IMR-90 (cell line): ENCODE measurements at regions not wholly inside any gene's neighbourhood (a gene's known extent, or its start where the extent isn't known, plus 50 kb on each side); places are given as distances from the start of the nearest gene placed in this dataset.

ENCODE experiments used
- ATAC-seq: fragments of 200-7000 bp; cut with Tn5 transposase; 2 replicates; pipeline ENCODE4 v1.9.1; 2020; ENCODE audit warnings: low read depth, mild to moderate bottlenecking, moderate library complexity
- BruUV-seq: library from RNA; stranded (reverse); fragments of 400-500 nt; replicated peaks from 2 replicates; lab custom pipeline; 2021; lab: Mats Ljungman, UMichigan
- CTCF ChIA-PET: fragments of 300-600 bp; formaldehyde crosslinking; extraction: SDS; loops from one replicate; lab custom pipeline; 2021; ENCODE audit warnings: antibody characterized with exemption; lab: Yijun Ruan, JAX
- POLR2A ChIA-PET: fragments of 300-600 bp; sonication (Branson Sonifier 250); formaldehyde crosslinking; loops from one replicate; lab custom pipeline; 2022; ENCODE audit warnings: antibody characterized with exemption; ENCODE audit not compliant: unreplicated experiment; lab: Charles Lee
- DNase-seq: peaks from one replicate; pipeline ENCODE4 v3.0.0; 2013
- H2AFZ ChIP-seq: replicated peaks from 2 replicates; pipeline ENCODE3; 2013; ENCODE audit warnings: low read length, mild to moderate bottlenecking; ENCODE audit not compliant: poor library complexity
- H2AK5ac ChIP-seq: 2 replicates; pipeline ENCODE4 v1.6.1; 2013; ENCODE audit warnings: low read depth, low read length, inconsistent platforms
- H2AK9ac ChIP-seq: replicated peaks from 2 replicates; pipeline ENCODE3; 2013; ENCODE audit warnings: mild to moderate bottlenecking, low read depth, low read length, moderate library complexity; ENCODE audit not compliant: poor library complexity
- H2BK120ac ChIP-seq: 2 replicates; pipeline ENCODE4 v1.6.1; 2013; ENCODE audit warnings: low read depth, low read length, inconsistent platforms
- H2BK15ac ChIP-seq: 3 replicates; pipeline ENCODE4 v1.6.1; 2013; ENCODE audit warnings: low read depth, low read length, inconsistent platforms
- H2BK20ac ChIP-seq: 2 replicates; pipeline ENCODE4 v1.6.1; 2013; ENCODE audit warnings: low read depth, mild to moderate bottlenecking, inconsistent platforms, low read length, moderate library complexity
- H2BK5ac ChIP-seq: 2 replicates; pipeline ENCODE4 v1.6.1; 2013; ENCODE audit warnings: mild to moderate bottlenecking, low read depth, low read length, inconsistent platforms; ENCODE audit not compliant: poor library complexity, severe bottlenecking
- H3K14ac ChIP-seq: replicated peaks from 2 replicates; pipeline ENCODE4 v1.6.1; 2013; ENCODE audit warnings: low read depth, low read length, inconsistent platforms
- H3K18ac ChIP-seq: 2 replicates; pipeline ENCODE4 v1.6.1; 2013; ENCODE audit warnings: low read depth, low read length, control low read depth
- H3K23ac ChIP-seq: 2 replicates; pipeline ENCODE4 v1.6.1; 2013; ENCODE audit warnings: low read depth, low read length, inconsistent platforms
- H3K27ac ChIP-seq: 2 replicates; pipeline ENCODE4 v1.5.1; 2013; ENCODE audit warnings: mild to moderate bottlenecking, control low read depth, low read length; ENCODE audit not compliant: insufficient read depth
- H3K27me3 ChIP-seq: 2 replicates; pipeline ENCODE4 v1.6.1; 2013; ENCODE audit warnings: low read length; ENCODE audit not compliant: control insufficient read depth, insufficient read depth
- H3K36me3 ChIP-seq: 2 replicates; pipeline ENCODE4 v1.6.1; 2013; ENCODE audit warnings: low read length, mixed read lengths; ENCODE audit not compliant: control insufficient read depth, insufficient read depth
- H3K4ac ChIP-seq: 2 replicates; pipeline ENCODE4 v1.6.1; 2013; ENCODE audit warnings: low read depth, low read length, inconsistent platforms
- H3K4me1 ChIP-seq: 2 replicates; pipeline ENCODE4 v1.6.1; 2013; ENCODE audit warnings: low read length, mixed read lengths; ENCODE audit not compliant: control insufficient read depth, insufficient read depth
- H3K4me2 ChIP-seq: 2 replicates; pipeline ENCODE4 v1.6.1; 2013; ENCODE audit warnings: low read depth, mild to moderate bottlenecking, control low read depth, low read length, moderate library complexity
- H3K4me3 ChIP-seq: 2 replicates; pipeline ENCODE4 v1.5.1; 2013; ENCODE audit warnings: low read depth, mild to moderate bottlenecking, control low read depth, low read length, moderate library complexity; ENCODE audit not compliant: insufficient read depth
- H3K56ac ChIP-seq: 2 replicates; pipeline ENCODE4 v1.6.1; 2013; ENCODE audit warnings: low read length, inconsistent platforms; ENCODE audit not compliant: insufficient read depth; ENCODE audit errors: extremely low read depth
- H3K79me1 ChIP-seq, 2 experiments: 2 replicates each; pipeline ENCODE4 v1.6.1; 2013; ENCODE audit warnings: low read length in 2 of 2, inconsistent platforms in 1 of 2, low read depth in 1 of 2
- H3K9ac ChIP-seq: 2 replicates; pipeline ENCODE4 v1.6.1; 2013; ENCODE audit warnings: low read depth, low read length, control low read depth
- H3K9me1 ChIP-seq: 2 replicates; pipeline ENCODE4 v1.6.1; 2013; ENCODE audit warnings: low read length, inconsistent platforms; ENCODE audit not compliant: insufficient read depth
- H3K9me3 ChIP-seq: 2 replicates; pipeline ENCODE4 v1.6.1; 2013; ENCODE audit warnings: low read length; ENCODE audit not compliant: control insufficient read depth, insufficient read depth
- H4K20me1 ChIP-seq: 2 replicates; pipeline ENCODE4 v1.6.1; 2013; ENCODE audit warnings: low read length, inconsistent platforms; ENCODE audit not compliant: insufficient read depth
- H4K5ac ChIP-seq: 2 replicates; pipeline ENCODE4 v1.6.1; 2013; ENCODE audit warnings: mild to moderate bottlenecking, low read depth, low read length, control low read depth
- H4K8ac ChIP-seq, 2 experiments: 2 replicates each; pipeline ENCODE4 v1.6.1; 2013; ENCODE audit warnings: low read depth in 2 of 2, low read length in 2 of 2, control low read depth in 1 of 2, inconsistent platforms in 1 of 2
- H4K91ac ChIP-seq: 2 replicates; pipeline ENCODE4 v1.6.1; 2013; ENCODE audit warnings: low read depth, low read length, inconsistent platforms; ENCODE audit not compliant: insufficient read depth
- MAZ ChIP-seq: IDR thresholded peaks from 2 replicates; pipeline ENCODE4 v1.6.1; 2012; ENCODE audit warnings: low read depth, mild to moderate bottlenecking, low read length, improper control_type of control experiment, moderate library complexity, borderline replicate concordance
- WGBS, 2 experiments: methylation state at CpG; one replicate each; pipeline versions ENCODE4 v1.1.5 to v1.1.7; 2013; ENCODE audit warnings: missing lambda C conversion rate in 2 of 2; ENCODE audit not compliant: insufficient read length in 1 of 2; ENCODE audit errors: extremely low coverage in 2 of 2; 5-methylcytosine and 5-hydroxymethylcytosine counted together
- dilution Hi-C: fragments of 300-500 bp; cut with HindIII; formaldehyde crosslinking; loops from one replicate; pipeline ENCODE4 v1.14.3; 2018; ENCODE audit warnings: low sequenced_read_pairs; ENCODE audit not compliant: unreplicated experiment
- in situ Hi-C: fragments of 300-500 bp; cut with MboI; formaldehyde crosslinking; loops from 3 replicates; pipeline ENCODE4 v1.14.3; 2019; ENCODE audit warnings: low sequenced_read_pairs, inconsistent platforms, mixed read lengths
- intact Hi-C: fragments of 100-400 bp; cut with micrococcal nuclease; formaldehyde crosslinking; loops from 2 replicates; pipeline ENCODE4 v1.10.0; 2022

DNA sequence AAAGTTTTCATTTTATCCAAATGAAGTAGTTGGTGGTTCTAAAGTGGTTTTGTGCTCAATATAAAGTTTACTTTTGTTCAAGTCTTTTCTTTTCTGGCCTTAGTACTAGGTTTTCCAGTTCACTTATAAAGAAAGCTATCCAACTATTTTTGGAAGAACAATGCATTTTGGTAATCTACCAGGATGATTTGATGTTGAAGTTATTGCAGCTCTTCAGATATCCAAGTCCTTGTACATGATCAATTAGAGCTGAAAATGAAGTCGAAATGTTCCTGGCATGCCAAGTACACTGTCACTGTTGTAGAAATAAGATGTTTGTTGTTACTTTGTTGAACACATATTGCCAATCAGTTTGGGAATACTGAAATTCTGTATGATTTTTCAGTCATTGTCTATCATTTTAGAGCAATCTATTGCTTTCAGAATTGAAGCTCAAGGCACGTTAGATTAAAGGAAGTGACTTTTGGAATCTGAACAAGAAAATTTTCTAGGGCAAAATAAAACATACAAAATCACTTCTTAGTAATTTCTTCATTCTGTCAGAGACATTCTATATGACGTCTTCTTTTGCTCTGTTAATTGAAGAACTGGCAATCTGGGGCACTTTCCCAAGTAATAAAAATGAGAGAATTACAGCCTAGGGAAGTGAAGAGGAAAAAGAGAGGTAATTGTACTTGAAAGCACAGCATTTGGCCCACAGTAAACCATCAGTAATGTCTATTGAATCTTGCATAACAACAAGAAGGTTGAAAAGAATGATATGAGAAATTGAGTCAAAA lies 232.3 kb downstream of the MREG start:
- no peak for ATAC-seq
- Histone ChIP-seq H3K14ac (no peak overlapping the region), H4K91ac (no peak overlapping the region), H3K4ac (no peak overlapping the region), H3K4me1 (peaks cover 6% of the 10 kb centered on the region), H3K18ac (no peak overlapping the region), H2BK5ac (no peak overlapping the region), H3K79me1 (no peaks in the 10 kb centered on the region), H3K9me3 (no peaks in the 10 kb centered on the region; the same call in 1 of the 2 replicates), H2AFZ (no peak overlapping the region), H2AK5ac (no peak overlapping the region), H4K8ac (no peak overlapping the region), H3K23ac (no peak overlapping the region), H3K4me3 (no peak overlapping the region), H3K9ac (no peak overlapping the region), H4K5ac (no peak overlapping the region), H2BK20ac (no peak overlapping the region), H3K27me3 (no peaks in the 10 kb centered on the region), H3K56ac (no peak overlapping the region), H3K27ac (no peak overlapping the region), H2BK15ac (no peak overlapping the region), H4K20me1 (no peaks in the 10 kb centered on the region), H2BK120ac (no peak overlapping the region), H3K9me1 (0 out of 2 replicates have a peak, but pooled peaks cover 2% of the 10 kb centered on the region), H2AK9ac (no peak overlapping the region), H3K36me3 (no peaks in the 10 kb centered on the region), H3K4me2 (no peak overlapping the region)
- POLR2A ChIA-PET, result no interaction called here
- dilution Hi-C loops (no loop called here), in situ Hi-C loops (no loop called here), intact Hi-C loops (loop anchor here (5.0 kb wide), 1 partner anchor 344 kb away; the partner anchor contains the start of gene FN1)
- no CpG with 5 or more reads among the region's 3 CpGs for WGBS, 2 experiments
- no TSS peak for BruUV-seq
- CTCF ChIA-PET, result no interaction called here
- no peak for TF ChIP-seq MAZ
- no peak for DNase-seq
